HEK293T (cell line): ENCODE measurements at regions not wholly inside any gene's neighbourhood (a gene's known extent, or its start where the extent isn't known, plus 50 kb on each side); places are given as distances from the start of the nearest gene placed in this dataset.

Source experiments
- BHLHE40 ChIP-seq: fragments of 450-650 bp; IDR thresholded peaks from 2 replicates; pipeline ENCODE4 v1.6.1; 2016; ENCODE audit warnings: mild to moderate bottlenecking, moderate library complexity, borderline replicate concordance
- CTBP1 ChIP-seq: fragments of 450-650 bp; IDR thresholded peaks from 2 replicates; pipeline ENCODE4 v1.6.1; 2016; ENCODE audit warnings: borderline replicate concordance
- ELF4 ChIP-seq: fragments of 450-650 bp; IDR thresholded peaks from 2 replicates; pipeline ENCODE4 v1.6.1; 2017; ENCODE audit warnings: antibody characterized with exemption
- FOXA1 ChIP-seq: fragments of 450-650 bp; IDR thresholded peaks from 2 replicates; pipeline ENCODE4 v1.6.1; 2016; ENCODE audit warnings: mild to moderate bottlenecking
- FOXM1 ChIP-seq: fragments of 450-650 bp; IDR thresholded peaks from 2 replicates; pipeline ENCODE4 v1.6.1; 2017; ENCODE audit warnings: mild to moderate bottlenecking, borderline replicate concordance
- LEF1 ChIP-seq: fragments of 450-650 bp; IDR thresholded peaks from 2 replicates; pipeline ENCODE4 v1.6.1; 2017; ENCODE audit warnings: mild to moderate bottlenecking, borderline replicate concordance
- NFRKB ChIP-seq: fragments of 450-650 bp; IDR thresholded peaks from 2 replicates; pipeline ENCODE4 v1.6.1; 2016; ENCODE audit warnings: mild to moderate bottlenecking, moderate library complexity
- SP1 ChIP-seq: fragments of 450-650 bp; IDR thresholded peaks from 2 replicates; pipeline ENCODE4 v1.6.1; 2017
- SUZ12 ChIP-seq: fragments of 450-650 bp; IDR thresholded peaks from 2 replicates; pipeline ENCODE4 v1.6.1; 2016; ENCODE audit warnings: mild to moderate bottlenecking
- TARDBP ChIP-seq: fragments of 450-650 bp; IDR thresholded peaks from 2 replicates; pipeline ENCODE4 v1.6.1; 2016
- ZNF384 ChIP-seq: fragments of 450-650 bp; IDR thresholded peaks from 2 replicates; pipeline ENCODE4 v1.6.1; 2016
- TF ChIP-seq, protein P1 (sequence below): fragments of 450-650 bp; IDR thresholded peaks from 2 replicates; pipeline ENCODE4 v1.6.1; 2016

DNA sequence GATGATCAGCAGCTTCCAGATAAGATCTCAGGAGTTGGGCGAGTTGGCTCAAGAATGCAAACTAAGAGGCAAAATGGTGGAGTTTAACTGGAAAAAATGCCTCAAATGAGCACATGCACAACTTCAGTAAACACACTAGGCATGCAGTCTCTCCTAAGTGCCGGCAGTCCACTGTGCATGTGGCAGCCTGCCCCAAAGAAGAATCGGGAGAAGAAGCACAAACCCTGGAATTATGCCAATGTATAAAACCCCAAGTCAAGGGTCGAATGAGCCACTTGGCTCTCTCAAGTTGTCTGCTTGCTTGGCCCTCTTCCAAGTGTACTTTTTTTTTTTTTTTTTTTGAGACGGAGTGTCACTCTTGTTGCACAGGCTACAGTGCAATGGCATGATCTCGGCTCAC lies 53.3 kb upstream of the SLITRK1 start:
- no peak for TF ChIP-seq FOXA1
- no peak for TF ChIP-seq SUZ12
- TF ChIP-seq LEF1: no peak
- TF ChIP-seq, protein P1, sequence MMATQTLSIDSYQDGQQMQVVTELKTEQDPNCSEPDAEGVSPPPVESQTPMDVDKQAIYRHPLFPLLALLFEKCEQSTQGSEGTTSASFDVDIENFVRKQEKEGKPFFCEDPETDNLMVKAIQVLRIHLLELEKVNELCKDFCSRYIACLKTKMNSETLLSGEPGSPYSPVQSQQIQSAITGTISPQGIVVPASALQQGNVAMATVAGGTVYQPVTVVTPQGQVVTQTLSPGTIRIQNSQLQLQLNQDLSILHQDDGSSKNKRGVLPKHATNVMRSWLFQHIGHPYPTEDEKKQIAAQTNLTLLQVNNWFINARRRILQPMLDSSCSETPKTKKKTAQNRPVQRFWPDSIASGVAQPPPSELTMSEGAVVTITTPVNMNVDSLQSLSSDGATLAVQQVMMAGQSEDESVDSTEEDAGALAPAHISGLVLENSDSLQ: no peak
- TF ChIP-seq NFRKB: no peak
- no peak for TF ChIP-seq ZNF384
- no peak for TF ChIP-seq FOXM1
- no peak for TF ChIP-seq SP1
- TF ChIP-seq ELF4: no peak
- TF ChIP-seq CTBP1: no peak
- TF ChIP-seq TARDBP: no peak
- no peak for TF ChIP-seq BHLHE40
